Transverse colon (tissue), 3 donors: ENCODE measurements at regions not wholly inside any gene's neighbourhood (a gene's known extent, or its start where the extent isn't known, plus 50 kb on each side); places are given as distances from the start of the nearest gene placed in this dataset.

ENCODE experiments used
- CTCF ChIP-seq, 5 experiments: fragments of 200-600 bp in 3 of 5; fragments of 450-650 bp in 2 of 5; sonication (generic) in 3 of 5; IDR thresholded peaks; 1 replicate in 2 of 5; 2 replicates in 3 of 5; pipeline ENCODE4 v1.5.1; 2016 to 2017; ENCODE audit warnings: antibody characterized with exemption in 5 of 5, inconsistent platforms in 3 of 5, mild to moderate bottlenecking in 2 of 5, moderate library complexity in 1 of 5
- EP300 ChIP-seq: sonication (generic); formaldehyde crosslinking; IDR thresholded peaks from one replicate; pipeline ENCODE4 v1.6.1; 2017; ENCODE audit warnings: antibody characterized with exemption, low read depth
- POLR2A ChIP-seq: fragments of 450-650 bp; IDR thresholded peaks from one replicate; pipeline ENCODE4 v1.6.1; 2016; ENCODE audit warnings: antibody characterized with exemption, mild to moderate bottlenecking, moderate library complexity

- TF ChIP-seq CTCF (IDR thresholded peaks at IDR 0.05): no peak
- no peak for TF ChIP-seq POLR2A
- no peak for TF ChIP-seq EP300
Measured at GRCh38 chr5:2666081-2666480, 85.4 kb downstream of the IRX2 start.
